ENCODE measurements at regions not wholly inside any gene's neighbourhood (a gene's known extent, or its start where the extent isn't known, plus 50 kb on each side); places are given as distances from the start of the nearest gene placed in this dataset.
"Not testable (repeated sequence)": the region's sequence is repeated elsewhere in the genome, so short reads cannot be mapped to it uniquely, and the experiment has no call there.

DNA sequence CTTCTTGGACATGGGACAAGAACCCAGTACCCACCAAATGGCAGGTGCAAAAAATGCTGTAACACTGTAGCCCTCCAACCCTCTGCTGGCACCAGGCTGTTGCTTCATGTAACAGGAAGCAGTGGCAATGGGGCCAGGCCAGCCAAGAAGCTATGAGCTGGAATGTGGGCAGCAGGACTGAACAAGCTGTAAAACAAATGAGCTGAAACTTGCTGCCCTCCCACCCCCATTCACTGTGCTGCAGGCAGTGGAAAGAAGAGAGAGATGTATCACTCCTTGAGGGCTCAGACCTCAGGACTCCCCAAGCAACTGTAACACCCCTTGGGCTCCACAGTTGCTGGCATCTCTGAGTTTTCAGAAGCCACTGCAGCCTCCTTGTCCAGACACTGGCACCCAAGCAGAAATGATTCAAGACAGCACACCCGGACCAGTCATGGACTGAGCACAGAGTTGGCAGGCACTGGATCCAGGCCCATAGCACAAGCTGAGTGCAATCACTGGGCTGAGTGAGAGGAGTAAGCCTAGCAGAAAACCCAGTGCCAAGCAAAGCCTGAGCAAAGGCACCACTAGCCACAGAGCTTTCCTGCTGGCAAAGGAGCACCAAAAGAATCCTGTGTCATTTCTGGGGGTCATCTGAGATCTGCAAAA lies 321.4 kb upstream of the CXADR start:
- H3K4me3 ChIP-seq (ENCODE audit: low read depth, low read length): no peak overlapping the region

DNA sequence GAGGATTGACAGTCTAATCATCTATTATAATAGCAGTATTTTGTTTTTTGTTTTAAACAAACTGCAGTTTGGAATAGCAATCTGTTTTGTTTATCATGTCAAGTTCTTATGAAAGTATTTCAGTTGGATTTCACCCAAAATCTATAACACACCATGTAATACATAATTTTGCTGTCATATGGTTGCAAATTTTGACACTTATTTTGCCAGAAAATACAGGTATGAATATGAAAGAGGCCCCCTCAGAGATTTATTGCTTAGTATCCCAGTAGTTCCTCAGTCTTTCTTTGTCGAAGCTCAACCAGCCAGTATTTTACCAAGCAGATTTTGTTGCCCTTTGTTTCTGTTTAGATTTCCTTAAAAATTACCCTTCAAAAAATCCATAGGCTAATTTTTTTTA lies 317.5 kb upstream of the CXADR start:
- H3K4me3 ChIP-seq (ENCODE audit: low read depth, low read length): no peak overlapping the region

DNA sequence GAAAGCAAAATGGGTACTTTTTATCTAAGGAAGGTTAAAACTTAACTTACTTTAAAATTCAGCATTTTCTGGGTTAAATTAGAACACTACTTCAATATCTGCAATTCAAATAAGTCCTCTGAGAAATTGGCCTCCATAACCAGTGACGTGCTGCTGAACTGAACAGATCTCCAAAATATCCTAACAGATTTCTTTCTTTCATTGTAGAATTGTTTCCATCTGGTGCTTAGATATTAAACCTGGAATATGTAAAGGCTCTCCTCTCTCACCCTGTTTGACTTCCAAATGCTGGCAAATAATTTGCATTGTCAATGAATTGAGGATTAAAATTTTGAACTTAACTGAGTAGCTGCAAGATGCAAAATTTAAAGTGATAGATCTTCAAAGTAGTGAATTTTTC lies 316.9 kb upstream of the CXADR start:
- no peak overlapping the region for H3K4me3 ChIP-seq (ENCODE audit: low read depth, low read length)

DNA sequence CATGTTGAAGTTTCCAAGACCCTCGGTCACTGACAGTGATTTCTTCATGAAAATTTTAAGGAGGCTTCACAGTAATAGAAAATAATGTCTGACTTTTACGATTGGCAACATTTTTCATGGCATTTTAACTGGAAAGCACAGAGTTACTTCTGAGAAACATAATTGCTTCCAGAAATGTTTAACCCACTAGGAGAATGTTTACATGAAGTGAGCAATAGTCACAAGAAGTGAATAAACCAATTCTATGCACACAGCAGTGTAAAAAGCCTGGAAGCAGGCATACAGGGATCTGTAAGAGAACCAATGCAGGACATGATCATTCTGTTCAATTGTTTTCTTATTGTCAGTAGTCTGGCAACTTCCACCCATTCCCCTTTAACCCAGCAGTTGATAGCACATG lies 316.2 kb upstream of the CXADR start:
- H3K4me3 ChIP-seq (ENCODE audit: low read depth, low read length): no peak overlapping the region

DNA sequence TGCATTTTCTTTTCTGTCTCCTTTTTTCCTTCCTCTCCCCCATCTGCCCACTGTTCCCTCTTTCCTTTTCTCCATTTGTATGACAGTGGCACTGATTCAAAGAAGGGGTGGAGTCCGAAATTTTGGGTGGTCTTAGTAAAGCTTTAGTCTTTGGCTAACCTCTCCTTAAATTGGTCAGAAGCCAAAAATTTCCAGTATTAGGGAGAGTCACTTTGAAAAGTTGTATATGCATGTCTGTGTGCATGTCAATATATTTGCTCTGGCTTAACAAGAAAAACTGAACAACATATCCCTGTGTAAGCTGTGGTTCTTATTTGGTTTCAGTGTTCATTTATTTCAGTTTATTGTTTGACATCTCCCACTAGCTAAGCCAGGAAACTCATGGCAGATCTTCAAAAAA lies 314.8 kb upstream of the CXADR start:
- H3K4me3 ChIP-seq (ENCODE audit: low read depth, low read length): no peak overlapping the region

DNA sequence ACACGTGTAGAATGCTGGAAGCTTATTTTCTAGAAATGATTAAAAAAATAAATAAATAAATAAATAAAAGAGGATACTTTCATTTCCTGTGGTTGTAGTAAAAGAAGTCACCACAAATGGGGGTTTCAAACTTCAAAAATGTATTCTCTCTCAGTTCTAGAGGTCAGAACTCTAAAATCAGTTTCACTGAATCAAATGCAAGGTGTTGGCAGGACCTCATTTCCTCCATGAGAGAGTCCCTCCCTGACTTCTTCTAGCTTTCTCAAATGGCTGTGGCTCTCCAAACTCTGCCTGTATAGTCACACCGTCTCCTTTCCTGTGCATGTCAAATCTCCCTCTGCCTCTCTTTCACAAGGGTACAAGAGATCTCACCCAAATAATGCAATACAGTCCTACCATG lies 312.6 kb upstream of the CXADR start:
- H3K4me3 ChIP-seq (ENCODE audit: low read depth, low read length): no peak overlapping the region

DNA sequence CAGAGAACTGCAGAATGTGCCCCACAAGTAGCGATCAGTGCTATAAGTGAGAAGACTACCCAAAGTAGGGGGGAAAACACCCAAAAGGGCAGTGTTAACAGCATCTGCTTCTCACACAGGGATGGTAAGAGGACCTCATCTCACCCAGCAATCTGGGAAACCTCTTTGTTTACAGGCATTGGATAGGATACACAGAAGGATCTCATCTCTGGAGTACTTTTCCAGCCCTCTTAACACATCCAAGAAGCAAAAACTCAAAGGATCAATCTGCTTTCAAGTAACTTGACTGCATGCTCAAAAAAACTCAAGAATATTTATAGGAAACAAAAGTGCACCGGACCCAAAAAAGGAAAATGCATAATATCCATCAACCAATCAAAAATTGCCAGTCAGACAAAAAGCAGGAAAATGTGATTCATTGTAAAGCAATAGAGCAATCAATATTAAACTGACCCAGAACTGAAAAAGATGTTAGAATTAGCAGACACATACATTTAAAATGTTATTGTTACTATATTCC lies 311.0 kb upstream of the CXADR start:
- no peak overlapping the region for H3K4me3 ChIP-seq (ENCODE audit: low read depth, low read length)

DNA sequence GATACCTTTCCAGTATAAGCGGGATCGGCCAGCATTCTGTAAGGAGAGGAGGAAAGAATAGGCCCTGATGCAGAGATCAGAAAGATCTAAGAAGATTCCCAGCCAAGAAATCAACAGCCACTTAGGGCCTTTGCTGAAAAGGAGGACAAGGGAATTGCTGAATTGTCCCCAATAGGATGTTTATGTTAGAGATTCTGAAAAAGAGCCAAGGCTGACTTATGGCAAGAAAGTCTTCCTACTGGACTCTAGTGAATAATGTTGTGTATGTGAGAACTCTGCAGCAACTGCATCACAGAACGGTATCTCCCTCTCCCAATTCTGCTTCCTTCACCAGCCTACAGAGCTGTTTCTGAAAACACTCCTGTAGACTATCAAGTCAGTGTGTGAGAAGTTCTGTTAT lies 298.0 kb upstream of the CXADR start:
- no peak overlapping the region for H3K4me3 ChIP-seq (ENCODE audit: low read depth, low read length)

DNA sequence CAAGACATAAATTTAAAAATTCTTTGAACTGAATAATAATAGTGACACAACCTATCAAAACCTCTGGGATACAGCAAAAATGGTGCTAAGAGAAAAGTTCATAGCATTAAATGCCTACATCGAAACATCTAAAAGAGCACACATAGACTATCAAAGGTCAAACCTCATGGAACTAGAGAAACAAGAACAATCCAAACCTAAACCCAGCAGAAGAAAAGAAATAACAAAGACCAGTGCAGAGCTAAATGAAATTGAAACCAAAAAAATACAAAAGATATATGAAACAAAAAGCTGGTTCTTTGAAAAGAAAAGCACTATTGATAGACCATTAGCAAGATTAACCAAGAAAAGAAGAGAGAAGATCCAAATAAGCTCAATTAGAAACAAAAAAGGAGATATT lies 293.8 kb upstream of the CXADR start:
- not testable (repeated sequence) for H3K4me3 ChIP-seq (ENCODE audit: low read depth, low read length)

DNA sequence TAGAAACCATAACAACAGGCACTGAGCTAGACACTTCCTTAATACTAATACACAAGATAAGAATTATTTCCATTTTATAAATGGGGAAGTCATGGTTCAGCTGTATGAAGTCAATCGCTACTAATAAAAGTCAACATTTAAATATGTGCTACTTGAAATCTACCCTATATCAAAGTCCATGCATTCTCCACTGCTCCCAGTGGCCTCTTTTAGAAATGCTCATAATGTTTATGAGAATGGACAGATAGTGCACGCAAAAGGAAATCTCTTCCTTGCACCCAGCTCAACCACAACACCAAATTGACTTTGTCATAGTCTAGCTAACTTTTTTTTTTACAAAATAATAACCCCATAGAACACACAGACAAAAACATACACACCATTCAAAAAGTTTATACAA lies 281.7 kb upstream of the CXADR start:
- H3K4me3 ChIP-seq (ENCODE audit: low read depth, low read length): no peak overlapping the region

DNA sequence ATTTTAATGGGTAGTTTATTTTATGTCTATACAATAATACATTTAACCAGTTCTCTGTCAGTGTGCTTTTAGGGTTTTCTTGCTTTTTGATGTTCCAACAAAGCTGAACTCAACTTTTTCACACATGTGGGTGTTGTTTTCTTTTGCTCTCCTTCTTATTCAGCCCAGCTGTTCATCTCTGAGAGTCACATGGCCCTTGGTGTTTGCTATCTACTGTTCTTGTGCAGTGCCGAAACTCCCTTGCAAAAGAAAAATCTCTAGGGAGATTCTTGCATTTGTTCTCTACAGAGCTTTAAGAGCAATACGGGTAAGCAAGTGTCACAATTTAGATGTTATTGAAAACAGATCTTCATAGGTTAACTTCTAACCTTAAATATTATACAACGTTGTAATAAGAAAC lies 281.1 kb upstream of the CXADR start:
- H3K4me3 ChIP-seq (ENCODE audit: low read depth, low read length): no peak overlapping the region

DNA sequence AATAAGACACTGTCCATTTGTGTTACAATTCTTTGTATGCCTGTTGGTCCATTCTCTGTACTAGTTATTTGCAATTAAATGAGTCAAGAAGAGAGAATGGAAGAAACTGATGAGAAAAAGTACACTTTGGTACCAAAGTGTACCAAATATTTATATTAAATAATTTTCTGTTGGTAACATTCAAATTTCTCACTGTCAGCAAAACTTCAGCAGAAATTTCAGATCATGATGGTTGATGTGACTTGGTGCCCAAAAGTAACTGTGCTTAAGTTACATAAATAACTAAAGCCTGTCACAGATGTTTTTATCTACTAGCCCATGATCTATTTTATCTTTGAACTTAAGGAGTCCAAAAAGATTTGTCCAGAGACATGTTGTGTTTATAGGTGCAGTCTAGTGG lies 274.4 kb upstream of the CXADR start:
- H3K4me3 ChIP-seq (ENCODE audit: low read depth, low read length): no peak overlapping the region

DNA sequence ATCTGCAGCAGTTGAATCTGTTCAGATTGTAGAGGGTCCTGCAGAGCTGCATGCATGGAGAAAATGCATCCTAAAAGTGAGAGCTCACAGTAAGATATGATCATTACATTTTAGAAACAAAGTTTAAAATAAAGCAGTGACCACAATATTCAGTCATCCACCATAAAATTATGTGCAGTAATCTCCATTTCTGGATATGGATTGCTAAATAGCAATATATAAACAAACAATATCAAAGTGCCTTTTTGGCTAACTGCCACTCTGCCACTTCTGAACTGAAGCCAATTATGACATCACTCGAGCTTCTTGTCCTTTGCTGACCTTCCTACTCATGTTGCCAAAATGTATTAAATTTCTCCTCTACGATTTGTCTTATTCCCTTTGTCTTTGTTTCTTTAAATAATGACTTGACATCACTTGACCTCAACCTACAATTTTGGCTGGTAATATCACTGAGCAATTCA lies 262.0 kb upstream of the CXADR start:
- no peak overlapping the region for H3K4me3 ChIP-seq (ENCODE audit: low read depth, low read length)

DNA sequence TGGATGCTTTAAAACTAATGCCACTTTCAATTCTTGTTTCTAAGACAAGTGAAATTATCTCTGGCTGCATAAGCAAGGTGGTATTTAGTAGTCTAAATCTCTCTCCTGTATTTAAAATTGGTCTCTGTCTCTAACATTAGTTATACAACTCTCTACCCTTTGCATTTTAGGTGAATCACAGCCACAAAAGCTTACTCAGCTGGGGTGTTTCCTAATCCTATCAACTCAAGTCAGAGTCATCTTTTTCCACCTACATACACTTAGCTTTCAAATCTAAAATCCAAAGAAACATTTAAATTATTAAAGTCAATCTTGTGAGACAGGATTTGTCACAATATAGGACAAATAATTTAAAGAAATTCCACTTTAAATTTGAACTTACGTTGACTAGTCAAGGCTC lies 255.1 kb upstream of the CXADR start:
- no peak overlapping the region for H3K4me3 ChIP-seq (ENCODE audit: low read depth, low read length)

DNA sequence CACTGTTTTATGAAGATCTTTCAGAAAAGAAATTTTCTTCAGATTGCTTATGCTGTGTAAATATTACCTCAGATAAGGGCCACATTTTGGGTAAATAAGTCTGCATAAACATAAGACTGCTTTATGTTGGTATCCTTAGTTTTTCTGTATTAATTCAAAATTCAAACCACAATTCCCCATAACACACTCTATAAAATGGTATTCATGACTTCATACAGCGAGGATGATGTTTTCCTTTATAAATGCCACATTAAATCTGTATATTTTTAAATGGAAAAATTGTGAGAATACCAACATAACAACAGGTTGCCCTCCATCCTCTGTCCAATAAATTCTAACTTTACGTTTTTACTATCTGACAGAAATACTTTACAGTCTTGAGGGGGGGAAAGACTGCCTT lies 248.7 kb upstream of the CXADR start:
- no peak overlapping the region for H3K4me3 ChIP-seq (ENCODE audit: low read depth, low read length)

DNA sequence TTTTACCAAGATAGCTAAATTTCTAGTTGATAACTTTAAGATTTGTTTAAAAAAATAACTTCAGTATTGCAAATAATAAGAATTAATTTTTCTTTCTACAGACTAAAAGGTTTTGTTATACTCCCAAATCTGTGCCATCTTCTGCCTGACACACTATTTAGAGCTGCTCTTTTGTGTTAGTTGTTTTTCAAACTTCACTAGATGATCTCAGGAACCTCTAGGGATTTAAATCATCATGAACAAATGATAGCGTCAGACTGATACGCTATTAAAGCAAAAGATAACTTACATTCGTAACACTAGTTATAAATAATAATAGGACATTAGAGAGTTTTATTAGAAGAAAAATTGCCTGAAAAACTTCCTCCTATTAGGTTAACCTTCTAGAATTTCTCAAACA lies 243.1 kb upstream of the CXADR start:
- H3K4me3 ChIP-seq (ENCODE audit: low read depth, low read length): no peak overlapping the region

DNA sequence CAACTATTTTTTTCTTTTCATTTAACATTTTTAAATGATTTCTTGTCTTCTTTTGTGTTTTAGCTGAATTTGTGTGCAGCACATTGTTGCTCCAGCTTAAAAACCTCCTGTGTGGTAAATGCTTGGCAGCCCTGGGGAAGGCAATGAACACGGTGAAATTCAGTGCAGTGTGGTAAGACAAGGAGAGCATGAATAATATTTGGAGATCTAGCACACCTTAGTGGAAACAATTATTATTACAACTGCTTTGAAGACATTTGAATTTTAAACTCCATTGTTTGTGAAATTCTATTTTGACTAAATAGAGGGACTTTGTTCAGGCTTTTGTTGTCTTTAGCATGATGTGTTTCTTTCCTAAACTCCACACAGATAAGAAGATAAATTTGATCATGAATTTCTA lies 242.6 kb upstream of the CXADR start:
- H3K4me3 ChIP-seq (ENCODE audit: low read depth, low read length): no peak overlapping the region

DNA sequence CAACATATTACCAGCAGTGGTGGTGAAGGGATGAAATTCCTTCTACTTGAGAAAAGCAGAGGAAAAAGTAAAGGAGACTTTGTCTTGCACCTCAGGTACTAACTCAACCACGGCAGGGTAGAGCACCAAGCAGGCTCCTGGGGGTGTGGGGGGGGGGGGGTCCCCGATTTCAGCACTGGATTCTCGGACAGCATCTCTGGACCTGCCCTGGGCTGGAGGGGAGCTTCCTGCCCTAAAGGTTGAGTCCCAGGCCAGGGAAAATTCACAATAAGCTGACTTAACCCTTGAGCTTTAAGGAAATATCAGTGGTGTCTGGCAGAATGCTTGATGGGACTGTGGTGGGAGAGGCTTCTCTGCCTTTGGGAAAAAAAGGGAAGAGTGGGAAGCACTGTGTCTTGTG lies 233.2 kb upstream of the CXADR start:
- H3K4me3 ChIP-seq (ENCODE audit: low read depth, low read length): no peak overlapping the region

DNA sequence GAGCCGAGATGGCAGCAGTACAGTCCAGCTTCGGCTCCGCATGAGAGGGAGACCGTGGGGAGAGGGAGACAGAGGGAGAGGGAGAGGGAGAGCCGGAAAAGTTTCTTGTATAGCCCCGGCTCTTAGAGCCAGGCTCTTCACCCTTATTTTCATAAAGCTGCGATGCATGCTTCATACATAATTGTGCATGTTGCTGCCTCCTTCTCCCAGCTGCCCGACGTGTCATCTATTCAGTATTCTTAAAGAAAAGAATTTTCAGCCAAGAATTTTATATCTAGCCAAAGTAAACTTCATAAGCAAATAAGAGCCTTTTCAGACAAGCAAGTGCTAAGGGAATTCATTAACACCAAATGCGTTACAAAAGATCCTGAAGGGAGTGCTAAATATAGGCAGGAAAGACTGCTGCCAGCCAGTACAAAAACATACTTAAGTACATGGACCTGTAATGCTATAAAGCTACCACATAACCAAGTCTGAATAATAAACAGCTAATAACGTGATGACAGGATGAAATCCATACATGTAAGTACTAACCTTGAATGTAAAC lies 219.8 kb upstream of the CXADR start:
- not testable (repeated sequence) for H3K4me3 ChIP-seq (ENCODE audit: low read depth, low read length)

DNA sequence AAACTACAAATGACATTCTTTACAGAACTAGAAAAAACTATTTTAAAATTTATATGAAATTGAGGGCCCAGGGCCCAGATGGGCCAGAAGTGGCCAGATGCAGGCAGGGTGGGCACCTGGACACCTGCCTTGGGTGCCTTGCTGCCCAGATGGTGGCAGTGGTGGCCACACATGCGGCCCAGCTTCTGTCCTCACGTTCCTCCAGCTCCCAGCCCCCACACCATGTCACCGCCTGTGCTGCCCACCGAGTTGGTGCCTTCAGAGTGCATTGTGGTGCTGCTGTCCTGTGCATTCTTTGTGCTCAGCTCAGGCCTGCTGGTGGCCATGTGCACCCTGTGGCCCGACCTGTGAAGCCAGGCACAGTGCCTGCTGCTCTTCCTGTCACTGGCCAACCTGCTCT lies 216.8 kb upstream of the CXADR start:
- H3K4me3 ChIP-seq (ENCODE audit: low read depth, low read length): no peak overlapping the region

DNA sequence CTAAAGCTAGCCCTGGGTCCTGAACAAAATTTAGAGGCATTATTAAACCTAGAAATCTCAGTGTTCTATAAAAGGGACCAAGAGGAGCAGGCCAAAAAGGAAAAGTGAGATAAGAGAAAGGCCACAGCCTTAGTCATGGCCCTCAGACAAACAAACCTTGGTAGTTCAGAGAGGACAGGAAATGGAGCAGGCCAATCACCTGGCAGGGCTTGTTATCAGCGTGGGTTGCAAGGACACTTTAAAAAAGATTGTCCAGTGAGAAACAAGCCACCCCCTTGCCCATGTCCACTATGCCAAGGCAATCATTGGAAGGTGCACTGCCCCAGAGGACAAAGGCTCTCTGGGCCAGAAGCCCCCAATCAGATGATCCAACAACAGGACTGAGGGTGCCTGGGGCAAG lies 213.3 kb upstream of the CXADR start:
- H3K4me3 ChIP-seq (ENCODE audit: low read depth, low read length): not testable (repeated sequence)

DNA sequence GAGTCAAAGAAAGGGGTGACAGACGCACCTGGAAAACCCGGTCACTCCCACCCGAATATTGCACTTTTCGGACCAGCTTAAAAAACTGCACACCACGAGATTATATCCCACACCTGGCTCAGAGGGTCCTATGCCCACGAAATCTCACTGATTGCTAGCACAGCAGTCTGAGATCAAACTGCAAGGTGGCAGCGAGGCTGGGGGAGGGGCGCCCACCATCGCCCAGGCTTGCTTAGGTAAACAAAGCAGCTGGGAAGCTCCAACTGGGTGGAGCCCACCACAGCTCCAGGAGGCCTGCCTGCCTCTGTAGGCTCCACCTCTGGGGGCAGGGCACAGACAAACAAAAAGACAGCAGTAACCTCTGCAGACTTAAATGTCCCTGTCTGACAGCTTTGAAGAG lies 185.1 kb upstream of the CXADR start:
- not testable (repeated sequence) for H3K4me3 ChIP-seq (ENCODE audit: low read depth, low read length)

DNA sequence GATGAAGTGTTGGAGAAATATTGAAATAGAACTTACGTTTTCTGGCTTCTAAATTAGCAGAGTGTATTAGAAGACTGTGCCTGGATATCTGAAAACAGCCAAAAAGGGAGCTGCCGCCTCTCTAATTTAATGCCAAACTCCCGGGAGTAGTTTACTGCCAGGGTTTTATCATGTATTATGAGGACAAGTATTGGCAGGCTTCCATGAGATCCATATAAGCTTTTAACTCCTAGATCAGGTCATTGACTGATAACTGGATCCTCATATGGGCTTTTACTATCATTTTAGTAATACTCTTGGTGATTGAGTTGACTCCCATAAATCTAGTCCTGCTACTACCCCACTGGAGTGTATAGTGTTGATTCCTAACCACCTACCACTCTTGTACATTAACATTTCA lies 178.4 kb upstream of the CXADR start:
- no peak overlapping the region for H3K4me3 ChIP-seq (ENCODE audit: low read depth, low read length)

Data from iPS-11a (cell line).